HT1080 (cell line): ENCODE measurements at regions not wholly inside any gene's neighbourhood (a gene's known extent, or its start where the extent isn't known, plus 50 kb on each side); places are given as distances from the start of the nearest gene placed in this dataset.
"Not testable (repeated sequence)": the region's sequence is repeated elsewhere in the genome, so short reads cannot be mapped to it uniquely, and the experiment has no call there.

Experiments
- DNase-seq: peaks from one replicate; pipeline ENCODE4 v3.0.0-alpha.2; 2015; ENCODE audit warnings: low read depth

GRCh38 chr13:79933389-79933788 is 407.5 kb downstream of the SPRY2 start:
- DNase-seq: no peak

DNA sequence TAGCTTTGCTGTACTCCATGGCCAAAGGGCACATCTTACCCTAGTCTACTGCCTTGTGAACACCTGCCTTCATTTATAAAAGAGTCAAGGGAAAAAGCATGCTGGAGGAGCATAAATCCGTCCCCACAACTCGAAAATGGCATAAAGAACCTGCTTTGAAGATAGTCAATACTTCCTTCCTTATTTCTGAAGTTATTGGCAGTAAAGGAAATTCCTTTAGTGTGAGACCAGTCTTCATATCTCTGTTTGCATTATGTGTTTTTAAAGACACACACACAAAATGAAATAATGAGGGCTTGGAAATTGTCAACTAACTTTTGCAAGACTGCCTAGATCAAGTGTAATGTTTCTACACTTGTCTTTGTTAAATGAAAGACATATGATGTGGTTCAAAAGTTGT is 408.4 kb downstream of the SPRY2 start:
- DNase-seq: no peak

DNA sequence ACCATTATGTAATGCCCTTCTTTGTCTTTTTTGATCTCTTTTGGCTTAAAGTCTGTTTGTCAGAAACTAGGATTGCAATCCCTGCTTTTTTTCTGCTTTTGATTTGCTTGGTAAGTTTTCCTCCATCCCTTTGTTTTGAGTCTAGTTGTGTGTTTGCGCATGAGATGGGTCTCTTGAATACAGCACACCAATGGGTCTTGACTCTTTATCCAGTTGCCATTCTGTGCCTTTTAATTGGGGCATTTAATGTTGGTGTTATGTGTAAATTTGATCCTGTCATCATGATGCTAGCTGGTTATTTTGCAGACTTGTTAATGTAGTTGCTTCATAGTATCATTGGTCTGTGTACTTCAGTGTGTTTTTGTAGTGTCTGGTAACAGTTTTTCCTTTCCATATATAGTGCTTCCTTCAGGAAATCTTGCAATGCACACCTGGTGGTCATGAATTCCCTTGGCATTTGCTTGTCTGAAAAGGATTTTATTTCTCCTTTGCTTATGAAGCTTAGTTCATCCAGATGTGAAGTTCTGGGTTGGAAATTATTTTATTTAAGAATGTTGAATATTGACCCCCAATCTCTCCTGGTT is 416.9 kb downstream of the SPRY2 start:
- DNase-seq: not testable (repeated sequence)

DNA sequence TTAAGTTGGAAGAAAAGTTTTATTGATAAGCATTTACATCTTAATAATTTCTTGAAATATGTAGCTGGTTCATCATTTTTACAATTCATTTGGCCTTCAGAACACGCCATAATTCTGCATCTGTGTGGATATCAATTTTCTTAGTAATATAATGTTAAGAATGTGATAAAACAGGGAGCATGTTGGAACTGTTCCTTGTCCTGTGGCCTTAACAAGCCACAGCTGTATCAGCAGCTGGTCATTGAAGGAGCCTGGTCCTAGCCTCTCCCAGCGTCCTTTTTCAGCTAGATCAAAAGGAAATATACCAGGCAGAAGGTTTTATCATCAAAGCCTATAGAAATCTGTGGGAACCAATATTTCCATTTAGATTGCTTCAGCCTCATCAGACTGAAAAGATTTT is 421.8 kb downstream of the SPRY2 start:
- no peak for DNase-seq

- no peak for DNase-seq
These were observed 422.3 kb downstream of the SPRY2 start for GRCh38 chr13:79918620-79919019.

GRCh38 chr13:79917628-79918027 is 423.3 kb downstream of the SPRY2 start:
- DNase-seq: no peak

GRCh38 chr13:79915114-79915811 is 425.7 kb downstream of the SPRY2 start:
- no peak for DNase-seq

- DNase-seq: no peak
These were observed 427.6 kb downstream of the SPRY2 start for GRCh38 chr13:79913141-79913827.

- no peak for DNase-seq
These were observed 428.5 kb downstream of the SPRY2 start for GRCh38 chr13:79912403-79912802.

DNA sequence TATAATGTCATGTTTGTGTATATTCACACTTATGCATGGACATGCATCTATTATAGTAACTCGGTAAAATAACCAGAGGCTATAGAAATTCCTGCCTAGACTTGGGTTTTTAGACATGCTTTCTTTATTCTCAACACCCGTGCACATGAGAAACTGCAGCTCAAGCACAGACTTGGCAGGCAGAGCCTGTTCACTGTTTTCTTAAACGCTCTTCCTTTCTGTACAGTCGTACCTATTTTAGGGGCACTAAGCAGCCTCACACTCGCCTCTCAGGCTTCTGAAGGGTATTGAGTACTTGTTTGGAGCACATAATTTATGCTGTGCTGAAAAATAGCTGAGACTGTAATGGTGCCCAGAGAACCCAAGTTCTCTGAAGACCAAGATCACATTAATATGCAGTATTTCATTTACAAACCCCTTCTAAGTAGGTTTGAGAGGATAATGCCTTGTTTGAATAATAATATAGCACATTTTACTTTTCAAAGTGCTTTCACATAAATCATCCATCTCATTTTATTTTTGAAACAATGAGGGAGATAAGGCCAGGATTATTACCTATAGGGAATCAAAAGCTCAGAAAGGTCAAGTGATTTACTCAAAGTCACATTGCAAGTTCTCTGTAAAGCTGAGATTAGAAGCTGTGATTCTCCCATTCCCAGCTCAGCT is 429.9 kb downstream of the SPRY2 start:
- DNase-seq: no peak

DNA sequence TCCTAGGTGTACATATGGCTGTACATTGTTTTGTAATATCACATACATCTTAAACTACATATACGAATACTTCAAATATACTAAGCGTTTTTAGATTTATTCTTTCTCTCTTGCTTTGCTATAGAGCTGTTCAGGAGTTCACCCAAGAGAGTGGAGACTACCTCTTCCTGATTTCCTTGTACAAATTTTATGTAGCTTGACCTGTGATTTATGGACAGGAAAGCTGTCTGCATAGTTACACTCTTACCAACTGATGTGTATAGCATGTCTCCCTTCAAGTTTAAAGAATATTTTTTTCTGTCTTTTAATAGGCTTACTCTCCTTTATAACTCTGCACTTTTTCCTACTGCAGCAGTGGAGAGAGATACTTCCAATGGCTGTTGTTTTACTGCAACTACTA is 428.7 kb downstream of the NDFIP2 start:
- no peak for DNase-seq

DNA sequence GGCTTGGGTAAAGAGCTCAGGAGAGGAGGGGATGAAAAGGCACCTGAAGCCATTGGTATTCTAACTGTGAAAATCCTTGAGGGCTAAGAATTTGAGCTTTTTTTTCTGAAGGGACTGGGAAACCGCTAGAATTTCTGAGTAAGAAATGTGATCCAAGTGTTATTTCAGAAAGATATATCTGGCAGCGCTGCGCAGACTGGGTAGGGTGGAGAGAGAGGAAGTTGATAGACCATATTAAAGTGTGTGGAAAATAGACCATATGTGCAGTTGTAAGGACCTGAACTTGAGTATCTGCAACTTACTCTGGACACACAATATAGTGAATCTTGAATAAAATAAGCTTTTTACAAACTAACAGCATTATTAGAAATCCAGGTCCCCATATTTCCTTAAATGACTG is 427.4 kb downstream of the NDFIP2 start:
- no peak for DNase-seq

DNA sequence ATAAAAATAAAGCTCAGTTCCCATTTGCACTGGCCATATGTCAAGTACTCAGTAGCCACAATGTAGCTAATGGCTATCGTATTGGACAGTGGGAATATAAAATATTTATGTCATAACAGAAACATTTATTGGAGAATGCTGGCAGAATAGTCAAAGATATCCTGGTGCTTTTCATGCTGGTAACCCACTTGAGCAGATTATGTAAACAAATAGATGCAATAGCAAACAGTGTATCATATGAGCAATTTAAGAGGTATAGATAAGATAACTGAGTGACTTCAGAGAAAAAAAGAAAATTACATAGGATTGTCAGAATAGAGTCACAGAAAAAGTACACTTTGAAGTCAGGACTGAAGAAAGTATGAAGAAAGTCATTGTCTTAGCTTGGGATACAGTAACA is 426.6 kb downstream of the NDFIP2 start:
- no peak for DNase-seq

DNA sequence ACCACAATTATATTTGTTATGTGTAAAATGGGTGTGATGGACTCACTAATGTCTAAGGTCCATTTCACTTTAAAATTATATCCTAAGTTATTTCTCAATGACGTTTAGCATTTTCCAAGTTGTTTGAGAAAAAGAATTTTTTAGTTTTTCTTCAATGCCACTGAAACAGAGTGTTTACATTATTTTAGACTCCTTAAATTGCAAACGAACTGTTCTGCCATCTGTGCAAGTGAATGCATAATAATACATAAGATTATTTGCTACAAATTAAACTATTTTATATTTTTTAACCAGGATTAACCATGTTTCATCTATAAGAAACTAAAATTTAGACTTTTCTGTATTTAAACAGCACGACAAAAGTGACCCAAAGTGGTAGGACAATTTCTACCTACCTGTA is 425.4 kb downstream of the NDFIP2 start:
- DNase-seq: no peak

- no peak for DNase-seq
These were observed 424.1 kb downstream of the NDFIP2 start for GRCh38 chr13:79905018-79905417.

GRCh38 chr13:79904581-79904980 is 423.6 kb downstream of the NDFIP2 start:
- DNase-seq: no peak

DNA sequence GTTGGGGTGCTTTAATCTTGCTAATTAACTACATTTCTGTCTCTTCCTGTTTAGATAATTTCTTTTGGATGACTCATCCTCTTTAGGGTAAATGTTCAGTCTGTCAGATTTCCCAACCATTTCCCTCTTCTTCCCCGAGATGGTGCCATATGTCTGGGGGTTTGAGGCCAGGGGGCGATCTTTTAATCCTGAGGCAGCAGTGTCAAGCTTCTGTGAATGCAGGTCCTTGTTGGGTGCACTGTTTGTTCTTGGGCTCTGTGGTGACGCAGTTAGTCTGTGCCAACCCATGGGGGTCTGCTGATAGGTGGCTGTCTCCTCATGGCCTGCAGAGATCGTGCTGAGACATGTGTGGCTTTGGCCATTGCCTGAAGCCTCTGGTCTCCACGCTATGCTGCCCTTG is 420.4 kb downstream of the NDFIP2 start:
- DNase-seq: peak; percentile 32

DNA sequence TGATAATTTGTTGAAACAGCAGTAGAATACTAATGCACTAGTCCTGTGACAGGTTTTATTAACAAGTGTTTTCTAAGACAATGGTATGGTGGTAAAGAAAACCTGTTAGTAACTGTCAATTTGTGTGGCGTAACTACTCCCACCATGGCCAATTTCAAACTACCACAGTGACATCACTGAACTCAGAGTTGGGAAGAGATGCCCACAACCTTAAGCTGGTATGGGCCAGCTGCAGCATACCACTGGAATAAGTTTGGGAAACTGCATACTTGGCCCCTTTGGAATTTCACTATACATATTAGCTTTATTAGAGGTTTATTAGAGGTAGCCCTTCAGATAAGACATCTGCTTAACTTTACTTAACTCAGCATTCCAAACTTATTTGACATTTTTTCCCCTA is 419.4 kb downstream of the NDFIP2 start:
- no peak for DNase-seq

- DNase-seq: no peak
These were observed 418.0 kb downstream of the NDFIP2 start for GRCh38 chr13:79898996-79899395.

- no peak for DNase-seq
These were observed 417.4 kb downstream of the NDFIP2 start for GRCh38 chr13:79898202-79898826.

GRCh38 chr13:79896851-79897250 is 415.9 kb downstream of the NDFIP2 start:
- no peak for DNase-seq

DNA sequence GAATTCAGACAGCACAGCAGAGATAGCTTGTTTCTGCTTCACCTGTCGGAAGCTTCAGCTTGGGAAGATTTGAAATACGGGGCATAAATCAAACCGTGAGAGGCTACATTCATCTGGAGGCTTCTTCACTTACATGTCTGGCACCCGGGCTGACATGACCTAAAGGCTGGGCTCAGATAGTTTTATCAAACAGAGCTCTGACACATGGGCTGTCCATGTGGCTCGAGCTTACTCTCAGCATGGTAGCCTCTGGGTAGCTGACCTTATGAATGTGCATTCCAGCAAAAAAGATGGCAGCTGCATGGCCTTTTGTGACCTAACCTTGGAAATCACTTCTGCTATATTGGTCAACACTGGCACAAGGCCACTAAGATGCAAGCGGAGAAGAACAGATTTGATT is 414.5 kb downstream of the NDFIP2 start:
- DNase-seq: no peak
